CD4-positive, alpha-beta T cell treated with Interleukin-4 for 1 hour (primary cell): ENCODE measurements at regions not wholly inside any gene's neighbourhood (a gene's known extent, or its start where the extent isn't known, plus 50 kb on each side); places are given as distances from the start of the nearest gene placed in this dataset.
A peak's percentile ranks its signal among the peaks of the same experiment; 100 is the strongest.
"Not testable (repeated sequence)": the region's sequence is repeated elsewhere in the genome, so short reads cannot be mapped to it uniquely, and the experiment has no call there.

ENCODE experiments used
- DNase-seq, 2 donors: peaks; one replicate each; pipeline ENCODE4 v3.0.0-alpha.2; 2020 to 2022

DNA sequence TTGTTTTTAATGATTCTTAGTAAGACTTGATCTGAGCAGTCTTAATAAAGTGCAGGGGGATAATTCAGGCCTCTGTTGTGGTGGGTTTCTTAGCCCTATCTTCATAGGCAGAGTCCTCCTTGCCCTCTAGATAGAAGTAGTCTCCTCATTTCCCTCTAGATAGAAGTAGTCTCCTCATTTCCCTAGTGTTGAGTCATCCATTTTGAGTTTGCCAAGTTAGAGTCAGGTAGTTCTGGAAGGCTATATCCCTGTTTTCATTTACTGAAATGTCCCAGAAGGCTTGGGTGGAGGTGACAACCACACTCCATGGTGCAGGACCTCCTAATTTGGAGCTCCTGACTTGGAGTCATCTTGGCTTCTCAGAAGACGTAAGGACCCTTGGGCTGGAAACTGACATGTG lies 384.6 kb downstream of the MLLT3 start:
- no peak for DNase-seq

DNA sequence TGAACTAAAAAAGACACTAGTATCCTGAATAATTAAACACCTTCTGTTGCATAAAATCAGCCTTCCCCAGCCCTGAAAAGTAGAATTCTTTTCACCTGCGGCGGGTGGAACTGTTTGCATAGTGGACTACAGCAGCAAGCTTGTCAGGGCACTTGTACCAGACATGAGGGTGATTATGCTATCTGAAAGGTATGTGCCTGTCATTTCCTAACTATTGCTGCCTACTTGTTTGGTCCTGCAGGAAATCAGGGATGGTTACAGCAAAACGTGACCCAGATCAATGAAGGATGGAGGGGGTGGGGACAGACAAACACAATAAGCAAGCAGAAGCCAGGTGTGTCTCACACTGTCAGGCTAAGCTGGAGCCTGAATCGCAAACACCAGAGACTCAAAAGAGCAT lies 385.6 kb downstream of the MLLT3 start:
- DNase-seq, result no peak

DNA sequence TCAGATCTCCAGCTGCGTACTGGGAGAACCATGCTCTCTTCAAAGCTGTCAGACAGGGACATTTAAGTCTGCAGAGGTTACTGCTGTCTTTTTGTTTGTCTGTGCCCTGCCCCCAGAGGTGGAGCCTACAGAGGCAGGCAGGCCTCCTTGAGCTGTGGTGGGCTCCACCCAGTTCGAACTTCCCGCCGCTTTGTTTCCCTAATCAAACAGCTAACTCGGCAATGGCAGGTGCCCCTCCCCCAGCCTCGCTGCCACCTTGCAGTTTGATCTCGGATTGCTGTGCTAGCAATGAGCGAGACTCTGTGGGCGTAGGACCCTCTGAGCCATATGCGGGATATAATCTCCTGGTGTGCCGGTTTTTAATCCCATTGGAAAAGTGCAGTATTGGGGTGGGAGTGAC lies 387.1 kb downstream of the MLLT3 start:
- not testable (repeated sequence) for DNase-seq

GRCh38 chr9:20228096-20228495 lies 394.2 kb downstream of the MLLT3 start:
- DNase-seq, result no peak

DNA sequence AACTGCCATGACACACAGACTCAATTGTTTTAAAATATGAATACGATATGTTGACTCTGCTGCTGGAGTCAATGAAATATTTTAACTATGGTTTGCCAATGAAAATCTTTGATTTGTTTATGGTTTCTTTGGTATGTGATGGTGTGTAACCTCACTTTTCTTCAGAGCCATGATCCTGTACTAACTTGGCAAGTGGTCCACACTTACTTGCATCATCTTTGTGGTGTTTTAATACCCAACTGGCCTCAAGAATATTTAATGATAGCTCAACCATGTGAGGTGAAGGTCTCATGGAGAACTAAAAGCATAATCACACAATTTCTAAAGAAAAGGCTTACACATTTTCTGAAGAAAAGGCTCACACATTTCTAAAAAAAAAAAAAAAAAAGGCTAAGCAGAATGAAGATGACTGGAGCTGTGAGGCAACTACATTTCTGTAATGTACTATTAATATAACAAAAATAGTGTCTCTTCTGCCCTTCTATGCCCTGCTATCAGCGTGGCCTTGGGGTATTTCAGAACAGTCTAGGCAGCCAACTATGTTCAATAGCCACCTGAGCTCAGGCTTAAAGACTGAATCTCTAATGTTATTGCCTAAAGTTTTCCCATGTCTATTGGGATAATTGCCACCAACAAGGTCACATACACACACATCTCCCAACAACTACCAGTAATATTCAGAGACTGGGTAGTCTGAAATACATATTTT lies 395.0 kb downstream of the MLLT3 start:
- no peak for DNase-seq

- DNase-seq, result no peak
Measured at GRCh38 chr9:20226345-20226744, 396.0 kb downstream of the MLLT3 start.

GRCh38 chr9:20225826-20226225 lies 396.5 kb downstream of the MLLT3 start:
- DNase-seq, result no peak

GRCh38 chr9:20224756-20225155 lies 397.5 kb downstream of the MLLT3 start:
- DNase-seq, result no peak

DNA sequence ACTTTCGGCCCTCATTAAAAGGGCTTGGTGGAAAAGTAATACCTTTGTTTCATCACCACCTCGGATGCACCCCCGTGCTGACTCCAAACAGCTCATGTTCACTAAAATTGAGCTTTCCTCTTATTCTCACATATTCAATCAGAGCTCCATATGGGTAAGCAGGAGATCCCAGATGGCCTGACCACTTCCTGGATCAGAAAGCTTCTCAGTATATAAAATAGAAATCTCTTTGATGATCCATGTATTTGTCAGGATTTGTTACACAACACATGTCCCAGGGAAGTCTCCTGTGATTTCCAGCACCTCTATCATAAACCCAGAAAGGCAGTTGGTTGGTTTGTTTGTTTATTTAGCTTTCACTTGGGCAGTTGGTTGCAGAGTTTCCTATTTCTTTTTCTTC lies 402.0 kb downstream of the MLLT3 start:
- DNase-seq, result no peak

DNA sequence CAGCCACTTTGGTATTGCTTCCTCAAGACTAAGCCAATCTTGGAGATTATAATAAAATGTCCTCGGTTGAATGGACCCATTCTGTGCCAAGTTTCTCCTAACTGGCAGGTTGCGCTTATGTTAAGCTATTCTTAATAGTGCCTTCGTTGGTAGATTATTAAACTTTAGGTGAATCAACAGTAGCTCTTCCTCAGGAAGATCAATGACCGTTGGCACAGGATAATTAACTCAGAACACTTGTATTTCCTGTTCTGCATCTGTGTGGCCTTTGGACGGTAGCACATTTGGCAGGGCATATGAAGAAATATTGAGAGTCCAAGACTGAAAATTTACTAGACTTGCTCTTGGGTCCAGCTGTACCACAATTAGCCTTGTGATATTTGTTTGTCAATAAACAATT lies 402.9 kb downstream of the MLLT3 start:
- DNase-seq, result no peak

- no peak for DNase-seq
Measured at GRCh38 chr9:20217596-20217995, 404.7 kb downstream of the MLLT3 start.

GRCh38 chr9:20216438-20216837 lies 405.9 kb downstream of the MLLT3 start:
- no peak for DNase-seq

DNA sequence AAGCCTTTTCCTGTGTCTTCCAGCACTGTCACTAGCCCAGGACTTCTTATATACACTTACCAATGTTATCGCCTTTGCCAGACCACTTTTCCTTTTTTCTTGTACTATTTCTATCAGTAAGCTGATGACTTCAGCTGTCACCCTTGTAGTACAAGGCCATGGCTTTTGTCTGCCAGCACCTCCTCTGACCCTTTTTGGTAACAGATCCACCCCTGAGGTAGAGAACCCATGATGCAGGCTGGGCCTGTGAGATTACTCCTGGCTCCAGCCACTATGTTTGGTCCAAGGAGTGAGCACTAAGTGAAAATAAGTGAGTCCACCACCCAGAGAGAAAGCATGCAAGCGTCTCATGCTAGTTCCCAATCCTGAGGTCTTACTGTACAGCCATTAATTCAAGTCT lies 406.7 kb downstream of the MLLT3 start:
- DNase-seq, result no peak

- no peak for DNase-seq
Measured at GRCh38 chr9:20212806-20213205, 409.5 kb downstream of the MLLT3 start.

GRCh38 chr9:20209391-20210340 lies 412.6 kb downstream of the MLLT3 start:
- DNase-seq, result peak; percentile 26 to 30

DNA sequence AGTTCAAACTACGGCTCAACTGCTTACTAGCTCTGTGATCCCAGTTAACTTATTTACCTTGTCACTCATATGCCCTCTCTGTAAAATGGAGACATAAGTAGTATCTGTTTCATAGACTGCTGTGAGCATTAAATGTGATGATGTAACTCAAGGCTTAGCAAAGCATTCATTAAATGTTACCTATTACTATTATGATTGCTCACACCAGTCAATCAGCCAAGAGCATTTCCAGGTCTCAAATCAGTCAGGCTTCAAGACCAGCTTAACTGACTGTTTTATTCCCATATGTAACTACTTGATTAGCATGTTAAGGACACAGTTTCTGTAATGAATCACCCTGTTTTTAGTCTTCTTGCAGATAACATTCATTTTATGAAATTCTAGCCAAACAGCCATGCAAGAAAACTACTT lies 413.3 kb downstream of the MLLT3 start:
- no peak for DNase-seq

DNA sequence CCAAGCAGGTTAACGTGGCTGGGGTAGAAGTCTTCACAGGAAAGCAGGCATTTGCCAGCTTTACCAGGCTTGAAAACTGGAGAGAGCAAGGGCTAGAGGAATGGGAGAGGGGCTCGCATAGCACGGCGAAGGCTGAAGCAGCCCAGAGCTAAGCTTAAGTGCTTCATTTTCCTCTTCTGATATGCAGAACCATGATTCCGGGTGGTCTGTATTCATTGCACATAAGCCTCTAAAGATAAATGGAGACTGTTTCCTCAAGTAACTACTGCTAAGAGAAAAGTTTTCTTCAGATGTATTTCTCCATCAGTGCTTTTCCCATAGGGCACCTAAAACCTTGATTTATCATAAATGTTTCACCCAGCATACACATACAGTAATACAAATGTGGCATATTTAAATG lies 414.1 kb downstream of the MLLT3 start:
- no peak for DNase-seq

DNA sequence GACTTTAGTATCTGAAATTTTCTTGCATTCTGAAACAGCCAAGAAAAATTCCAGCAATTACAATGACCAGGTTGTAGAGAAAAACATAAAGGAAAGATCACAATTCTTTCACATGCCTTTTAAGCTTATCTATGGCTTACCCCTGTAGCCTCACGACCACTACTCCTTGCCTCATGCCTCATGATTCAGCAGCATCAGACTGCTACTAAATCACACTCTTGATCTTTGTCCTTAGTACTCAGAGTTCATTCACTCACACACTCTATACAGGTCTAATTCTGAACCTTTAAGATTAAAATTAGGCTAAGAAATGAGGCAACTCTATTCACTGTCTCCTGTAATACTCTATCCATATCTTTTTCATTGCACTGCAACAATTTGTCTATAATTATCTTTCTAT lies 415.1 kb downstream of the MLLT3 start:
- DNase-seq, result no peak

DNA sequence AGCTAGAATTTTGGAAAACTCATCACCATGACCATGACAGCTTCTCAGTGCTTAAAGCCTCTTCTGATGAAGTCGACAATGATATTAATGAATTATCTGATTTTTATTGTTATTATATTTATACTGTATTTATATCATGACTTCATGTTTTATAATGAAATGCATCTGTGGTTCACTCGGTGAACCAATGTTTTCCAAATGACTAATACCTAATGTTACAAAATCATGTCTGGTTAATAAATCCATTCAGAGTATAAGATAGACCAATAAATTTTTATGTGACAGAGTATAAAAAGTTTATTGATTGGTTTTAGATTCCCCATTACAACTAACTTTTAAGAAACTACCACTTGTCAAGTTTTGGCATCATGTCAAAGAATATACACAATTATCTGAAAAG lies 416.5 kb downstream of the MLLT3 start:
- DNase-seq, result no peak

DNA sequence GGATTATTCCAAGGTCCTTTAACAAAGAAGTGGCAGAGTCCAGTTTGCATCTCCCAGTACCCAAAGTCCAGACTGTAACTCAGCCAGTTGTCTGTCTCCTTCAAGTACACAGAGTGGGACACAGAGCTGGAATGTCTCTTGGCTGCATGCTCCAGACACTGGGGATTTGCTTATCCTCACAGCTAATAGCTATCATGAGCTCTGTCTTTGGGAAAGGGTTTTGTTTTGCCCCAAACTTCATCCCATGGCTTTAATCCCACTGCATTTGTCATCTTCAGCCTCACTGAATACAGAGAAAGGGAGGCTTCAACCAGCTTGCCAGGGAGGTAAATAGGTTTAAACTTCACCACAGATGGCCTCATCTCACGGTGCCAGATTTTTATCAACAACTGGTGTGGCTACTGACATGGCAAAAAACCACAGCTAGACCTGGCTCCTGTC lies 412.2 kb upstream of the SLC24A2 start:
- no peak for DNase-seq

DNA sequence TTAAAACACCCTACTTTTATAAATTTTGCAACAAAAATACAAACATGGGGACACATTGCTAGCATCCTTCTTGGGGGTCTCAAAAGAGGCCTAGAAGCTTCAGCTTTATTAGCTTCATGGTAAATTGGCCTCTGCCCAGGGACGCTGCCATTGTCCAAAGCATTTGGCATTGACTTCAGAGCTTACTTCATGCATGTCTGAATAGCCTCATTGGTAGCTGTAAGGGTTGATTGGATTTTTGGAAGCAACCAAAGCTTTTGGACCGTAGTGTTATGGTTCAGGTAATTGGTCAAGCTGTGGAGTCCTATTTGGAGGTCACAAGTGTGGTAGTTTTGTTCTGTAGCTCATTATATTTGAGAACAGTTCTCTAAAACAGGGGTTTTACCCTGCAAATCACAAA lies 411.7 kb upstream of the SLC24A2 start:
- no peak for DNase-seq

DNA sequence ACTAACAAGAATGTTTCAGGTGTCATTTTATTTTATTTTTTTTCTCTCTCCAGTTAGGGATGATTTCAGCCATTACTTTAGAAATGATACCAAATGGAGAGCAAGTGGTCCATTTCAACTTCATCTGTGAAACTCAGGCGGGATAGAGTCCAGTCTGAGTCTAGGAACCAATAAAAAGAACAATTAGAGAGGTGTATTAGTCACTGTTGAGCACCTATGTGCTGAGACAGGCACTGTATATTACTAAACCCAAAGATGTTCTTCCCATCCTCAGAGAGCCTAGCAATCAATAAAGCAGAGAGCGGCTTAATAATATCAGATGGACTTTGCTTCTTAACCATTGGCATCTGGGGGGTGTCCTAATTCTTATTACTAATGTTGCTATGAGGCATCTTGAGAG lies 410.3 kb upstream of the SLC24A2 start:
- DNase-seq, result no peak

- no peak for DNase-seq
Measured at GRCh38 chr9:20197976-20198685, 409.3 kb upstream of the SLC24A2 start.
